Left renal cortex interstitium (tissue), 4 donors: ENCODE measurements at regions not wholly inside any gene's neighbourhood (a gene's known extent, or its start where the extent isn't known, plus 50 kb on each side); places are given as distances from the start of the nearest gene placed in this dataset.

Experiments
- DNase-seq, 4 donors: peaks; one replicate each; pipeline ENCODE4 v3.0.0-alpha.2; 2013; ENCODE audit warnings: low read depth in 4 of 4, low spot score in 2 of 4, missing footprints in 1 of 4

- no peak for DNase-seq
Observed at GRCh38 chr13:69450245-69450644, 657.4 kb upstream of the ATXN8OS start.

- no peak for DNase-seq
Observed at GRCh38 chr13:69425235-69425634, 682.4 kb upstream of the ATXN8OS start.

GRCh38 chr13:69423844-69424243 lies 683.8 kb upstream of the ATXN8OS start:
- DNase-seq: no peak

GRCh38 chr13:69418319-69418718 lies 689.3 kb upstream of the ATXN8OS start:
- no peak for DNase-seq

GRCh38 chr13:69410761-69411160 lies 696.9 kb upstream of the ATXN8OS start:
- DNase-seq: no peak

- no peak for DNase-seq
Observed at GRCh38 chr13:69391756-69392155, 715.9 kb upstream of the ATXN8OS start.

GRCh38 chr13:69389899-69390298 lies 717.7 kb upstream of the ATXN8OS start:
- no peak for DNase-seq

GRCh38 chr13:69373747-69374425 lies 733.7 kb upstream of the ATXN8OS start:
- DNase-seq: no peak

GRCh38 chr13:69363360-69363759 lies 744.3 kb upstream of the ATXN8OS start:
- no peak for DNase-seq

GRCh38 chr13:69331245-69331644 lies 776.4 kb upstream of the ATXN8OS start:
- DNase-seq: no peak

- no peak for DNase-seq
Observed at GRCh38 chr13:69324090-69324886, 783.3 kb upstream of the ATXN8OS start.

GRCh38 chr13:69319656-69320055 lies 788.0 kb upstream of the ATXN8OS start:
- DNase-seq: no peak

- no peak for DNase-seq
Observed at GRCh38 chr13:69315039-69315438, 792.6 kb upstream of the ATXN8OS start.

GRCh38 chr13:69306766-69307165 lies 800.9 kb upstream of the ATXN8OS start:
- no peak for DNase-seq

- no peak for DNase-seq
Observed at GRCh38 chr13:69300131-69300530, 807.5 kb upstream of the ATXN8OS start.

- no peak for DNase-seq
Observed at GRCh38 chr13:69296130-69296529, 811.5 kb upstream of the ATXN8OS start.

- DNase-seq: no peak
Observed at GRCh38 chr13:69292789-69293425, 814.7 kb upstream of the ATXN8OS start.

- DNase-seq: no peak
Observed at GRCh38 chr13:69291292-69291906, 816.2 kb upstream of the ATXN8OS start.

GRCh38 chr13:69288026-69288425 lies 819.6 kb upstream of the ATXN8OS start:
- DNase-seq: no peak

- DNase-seq: no peak
Observed at GRCh38 chr13:69287050-69287698, 820.5 kb upstream of the ATXN8OS start.

- DNase-seq: no peak
Observed at GRCh38 chr13:69283837-69284236, 823.8 kb upstream of the ATXN8OS start.
